ENCODE measurements at regions not wholly inside any gene's neighbourhood (a gene's known extent, or its start where the extent isn't known, plus 50 kb on each side); places are given as distances from the start of the nearest gene placed in this dataset.
"Not testable (repeated sequence)": the region's sequence is repeated elsewhere in the genome, so short reads cannot be mapped to it uniquely, and the experiment has no call there.

DNA sequence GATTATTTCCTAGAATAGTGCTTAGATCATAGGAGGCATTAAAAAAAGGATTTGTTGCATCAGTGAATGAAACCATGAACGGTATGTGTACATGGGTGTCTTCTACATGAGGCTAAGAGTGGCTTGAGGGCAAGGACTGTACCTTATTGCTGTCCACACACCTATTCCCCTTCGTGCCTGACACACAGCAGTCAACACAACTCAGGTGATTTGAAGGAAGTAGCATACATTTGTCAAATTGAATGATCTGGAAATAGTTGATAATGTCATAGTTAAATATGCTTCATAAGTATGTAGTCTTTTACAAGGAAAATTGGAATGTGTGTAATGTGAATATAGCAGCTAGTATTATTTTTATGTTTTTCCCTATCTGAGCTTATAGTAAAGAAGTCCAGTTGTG is 189.0 kb upstream of the DAB1 start:
- DNase-seq = no peak

- no peak for DNase-seq
Observed at GRCh38 chr1:57605933-57606332, 182.1 kb upstream of the DAB1 start.

- no peak for DNase-seq
Observed at GRCh38 chr1:57603696-57604095, 179.8 kb upstream of the DAB1 start.

GRCh38 chr1:57600424-57600823 is 176.6 kb upstream of the DAB1 start:
- DNase-seq = no peak

GRCh38 chr1:57599236-57599994 is 175.6 kb upstream of the DAB1 start:
- no peak for DNase-seq

DNA sequence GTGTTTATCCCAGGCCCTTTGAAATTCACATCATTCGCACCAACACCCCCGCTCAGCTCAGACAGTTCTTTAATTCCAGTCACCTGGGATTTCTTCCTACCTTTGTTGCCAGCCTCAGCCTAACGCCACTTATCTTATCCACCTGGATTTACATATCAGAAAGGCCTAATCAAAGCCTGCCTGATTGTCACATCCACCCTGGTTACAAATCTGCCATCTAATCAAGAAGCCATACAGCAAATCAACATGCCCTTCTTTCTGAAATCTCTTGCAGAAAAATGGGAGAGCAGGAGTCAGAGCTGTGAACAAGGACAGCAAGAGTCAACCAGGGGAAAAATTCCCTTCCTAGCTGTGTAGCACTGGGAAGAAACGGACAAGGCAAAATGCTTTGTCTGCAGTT is 173.2 kb upstream of the DAB1 start:
- no peak for DNase-seq

- DNase-seq = no peak
Observed at GRCh38 chr1:57594002-57594401, 170.1 kb upstream of the DAB1 start.

DNA sequence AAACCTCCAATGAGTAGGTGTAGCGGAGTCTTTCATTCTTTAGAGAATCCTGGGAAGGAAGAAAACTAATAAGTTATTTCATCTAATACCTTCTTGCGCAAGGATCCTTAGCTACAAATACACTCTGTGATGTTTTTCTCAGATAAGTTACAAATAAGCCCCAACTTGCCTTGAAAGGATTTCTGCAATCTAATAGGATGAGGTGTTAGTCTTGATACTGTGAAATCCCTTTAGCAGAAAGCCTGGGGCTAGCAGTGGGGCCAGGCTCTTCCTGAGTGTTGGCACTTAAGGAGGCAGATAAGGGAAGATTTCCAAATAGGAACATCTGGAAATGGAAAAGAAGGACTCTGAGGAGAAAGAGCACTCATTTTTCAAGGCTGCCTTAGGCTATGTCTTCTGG is 168.0 kb upstream of the DAB1 start:
- no peak for DNase-seq

DNA sequence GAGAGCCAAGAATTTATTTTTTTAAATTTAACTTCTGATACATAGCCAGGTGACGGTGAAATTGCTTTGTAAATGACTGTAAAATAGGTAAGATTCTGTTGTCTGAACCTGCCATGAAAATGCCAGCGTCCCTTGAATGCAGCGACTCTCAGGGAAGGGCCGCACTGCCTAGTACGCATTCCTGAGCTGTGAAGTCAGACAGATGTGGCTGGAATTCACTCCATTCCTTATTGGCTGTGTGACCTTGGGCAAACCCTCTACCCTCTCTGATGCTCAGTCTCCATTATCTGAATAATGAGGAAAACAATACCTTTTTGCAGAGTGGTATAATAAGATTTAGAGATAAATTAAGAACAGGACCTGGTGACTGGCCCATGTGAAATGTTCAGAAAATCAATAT is 167.1 kb upstream of the DAB1 start:
- DNase-seq = no peak

GRCh38 chr1:57586842-57587241 is 163.0 kb upstream of the DAB1 start:
- DNase-seq = no peak

DNA sequence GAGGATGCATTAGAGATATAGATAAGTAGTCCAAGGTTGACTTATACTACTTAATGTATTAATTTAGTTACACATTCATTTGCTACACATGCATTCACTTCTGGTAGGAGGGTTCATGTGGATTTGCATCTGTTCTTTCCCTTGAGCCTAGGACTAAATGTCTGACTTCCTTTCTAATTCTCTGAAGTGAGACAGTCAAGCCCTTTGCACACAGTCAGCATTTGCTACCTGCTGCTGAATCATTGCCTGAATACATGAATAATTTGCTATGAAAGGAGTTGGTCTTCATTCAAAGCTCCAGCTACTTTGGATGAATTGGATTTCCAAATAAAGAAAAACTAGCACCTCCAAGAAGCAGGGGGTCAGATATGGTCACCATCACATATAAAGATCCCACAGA is 154.8 kb upstream of the DAB1 start:
- DNase-seq = no peak

GRCh38 chr1:57578099-57578498 is 154.2 kb upstream of the DAB1 start:
- DNase-seq = no peak

DNA sequence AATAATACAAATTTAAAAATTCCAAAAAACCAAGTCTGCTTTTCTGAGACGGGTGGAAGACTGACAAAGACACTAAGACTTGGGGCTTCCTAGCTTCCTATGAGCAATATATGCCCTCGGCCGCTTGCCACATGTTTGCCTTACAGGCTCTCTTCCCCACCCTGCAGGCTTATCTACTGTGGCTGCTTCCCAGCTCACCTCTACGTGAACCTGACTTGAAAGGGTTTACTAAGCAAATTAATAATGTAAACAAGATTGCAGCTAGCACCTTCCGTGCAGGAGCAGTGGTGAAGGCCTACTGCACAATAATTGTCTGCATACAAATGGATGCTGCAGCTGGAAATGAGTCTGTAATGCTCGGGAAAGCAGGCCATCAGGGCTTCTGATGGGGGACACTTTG is 152.9 kb upstream of the DAB1 start:
- DNase-seq = no peak

- no peak for DNase-seq
Observed at GRCh38 chr1:57572016-57572415, 148.2 kb upstream of the DAB1 start.

- not testable (repeated sequence) for DNase-seq
Observed at GRCh38 chr1:57558066-57558465, 134.2 kb upstream of the DAB1 start.

- no peak for DNase-seq
Observed at GRCh38 chr1:57553666-57554065, 129.8 kb upstream of the DAB1 start.

DNA sequence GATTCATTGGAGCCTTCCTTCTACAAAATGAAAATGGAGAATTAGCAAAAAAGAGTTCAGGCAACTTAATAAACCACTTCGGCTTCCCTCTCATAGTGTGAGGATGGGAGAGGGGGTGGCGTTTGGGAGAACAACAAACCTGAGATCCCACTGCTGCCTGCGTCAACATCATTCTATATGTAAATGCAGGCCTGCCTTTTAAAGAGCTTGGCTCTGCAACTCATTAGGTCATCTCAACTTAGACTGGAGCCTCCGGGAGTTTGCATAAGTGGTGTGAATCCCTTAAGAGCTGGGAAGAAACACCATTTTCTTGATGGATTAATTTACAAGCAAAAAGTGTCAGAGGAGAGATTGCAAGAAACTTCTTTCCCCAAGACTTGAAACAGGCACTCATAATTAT is 127.6 kb upstream of the DAB1 start:
- no peak for DNase-seq

DNA sequence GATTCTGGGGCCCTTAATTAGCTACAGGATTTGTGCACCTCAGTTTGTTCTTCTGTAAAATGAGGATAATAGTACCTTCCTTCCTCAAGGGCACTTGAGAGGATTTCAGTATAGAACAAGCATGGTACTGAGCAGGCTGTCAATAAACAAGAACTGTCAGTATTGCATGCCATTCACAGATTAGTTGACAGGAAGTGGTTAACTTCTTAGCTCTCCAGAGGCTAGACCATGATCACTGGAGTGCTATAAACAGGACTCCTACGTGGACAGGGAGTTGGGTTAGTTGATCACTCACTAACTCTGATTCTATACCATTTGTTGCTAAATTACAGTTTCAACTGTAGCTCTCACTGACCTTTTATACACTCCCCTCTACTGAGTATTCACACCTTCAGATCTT is 126.2 kb upstream of the DAB1 start:
- no peak for DNase-seq

- DNase-seq = no peak
Observed at GRCh38 chr1:57549300-57549699, 125.4 kb upstream of the DAB1 start.

DNA sequence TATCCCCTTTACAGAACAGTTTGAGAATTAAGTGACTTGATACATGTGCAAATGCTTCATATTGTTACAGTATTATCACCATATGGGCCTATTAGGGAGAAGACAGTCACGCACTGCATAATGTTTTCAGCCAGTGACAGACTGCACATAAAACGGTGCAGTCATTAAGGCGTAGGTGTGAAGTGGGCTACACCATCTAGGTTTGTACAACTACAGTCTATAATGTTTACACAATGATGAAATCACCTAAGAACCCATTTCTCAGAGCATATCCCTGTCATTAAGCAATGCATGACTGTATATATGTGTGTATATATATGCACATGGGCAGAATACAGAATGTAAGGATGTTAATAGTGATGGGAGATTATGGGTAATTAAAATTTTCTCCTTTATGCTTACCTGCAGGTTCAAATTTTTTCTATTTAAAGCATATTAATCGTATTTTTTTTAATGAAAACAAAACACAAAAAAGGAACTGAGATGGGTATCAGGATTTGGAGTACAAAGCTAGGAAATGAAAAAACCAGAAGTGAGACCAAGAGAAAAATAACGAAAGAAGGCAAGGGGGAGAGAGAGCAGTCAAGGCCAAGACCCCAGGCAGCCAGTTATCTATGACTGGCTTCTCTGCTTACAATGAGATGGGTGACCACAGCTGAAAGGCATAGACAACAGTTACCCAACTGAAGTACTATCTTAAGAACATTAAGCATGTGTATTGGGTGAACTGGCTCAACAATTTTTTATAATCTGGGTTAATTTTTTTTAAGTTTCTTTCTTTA is 122.9 kb upstream of the DAB1 start:
- no peak for DNase-seq

GRCh38 chr1:57544345-57544744 is 120.5 kb upstream of the DAB1 start:
- no peak for DNase-seq

DNA sequence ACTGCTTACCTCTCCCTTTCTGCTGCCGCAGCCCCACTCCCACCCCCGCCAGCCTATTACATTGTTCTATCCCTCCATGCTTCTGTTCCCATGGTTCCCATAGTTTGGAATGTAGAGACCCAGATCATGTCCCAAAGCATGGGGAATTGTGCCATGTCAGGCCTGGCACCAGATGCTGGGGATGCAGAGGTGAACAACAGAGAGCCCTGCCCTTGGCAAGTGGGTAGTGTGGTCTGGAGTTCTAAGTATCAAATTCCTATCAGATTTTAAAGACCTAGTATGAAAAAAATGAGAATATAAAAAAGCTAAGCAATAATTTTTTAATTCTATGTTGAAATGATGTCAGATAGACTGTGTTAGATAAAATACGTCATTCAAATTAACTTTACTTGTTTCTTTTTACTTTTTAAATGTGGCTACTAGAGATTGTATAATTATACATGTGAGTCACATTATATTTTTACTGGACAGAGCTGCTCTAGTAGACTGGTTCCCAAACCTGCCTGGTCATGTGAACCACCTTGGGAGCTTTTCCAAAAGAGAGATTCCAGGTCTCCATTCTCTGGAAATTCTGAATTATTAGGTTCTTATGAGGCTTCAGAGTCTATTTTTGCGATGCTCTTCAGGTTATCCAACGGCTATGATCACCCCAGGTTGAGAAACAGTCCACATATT is 113.0 kb upstream of the DAB1 start:
- no peak for DNase-seq

DNA sequence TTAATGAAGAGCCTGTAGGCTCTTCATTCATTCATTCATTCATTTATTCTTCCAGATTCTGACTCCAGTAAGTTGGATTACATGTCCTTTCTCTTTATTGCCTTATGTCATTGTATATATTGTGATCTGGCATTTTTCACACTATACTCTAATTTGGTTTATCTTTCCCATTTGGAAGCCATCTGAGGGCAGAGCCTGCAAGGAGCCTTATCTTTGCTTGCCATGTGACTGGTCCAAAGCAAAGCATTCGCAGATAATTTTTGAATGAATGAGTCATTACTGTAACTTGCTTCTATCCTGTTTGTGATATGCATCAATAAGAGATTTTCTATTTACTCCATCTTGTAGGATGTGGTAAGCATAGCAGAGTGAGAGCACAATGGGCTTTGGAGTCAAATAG is 108.4 kb upstream of the DAB1 start:
- no peak for DNase-seq

- DNase-seq = not testable (repeated sequence)
Observed at GRCh38 chr1:57530911-57531260, 107.0 kb upstream of the DAB1 start.
